Colonic mucosa (tissue), 4 donors: ENCODE measurements at regions not wholly inside any gene's neighbourhood (a gene's known extent, or its start where the extent isn't known, plus 50 kb on each side); places are given as distances from the start of the nearest gene placed in this dataset.
"Not testable (repeated sequence)": the region's sequence is repeated elsewhere in the genome, so short reads cannot be mapped to it uniquely, and the experiment has no call there.

ENCODE experiments used
- DNase-seq: peaks from one replicate; pipeline ENCODE4 v3.0.0-alpha.2; 2020
- H3K27ac ChIP-seq: fragments of 200-600 bp; one replicate; pipeline ENCODE4 v1.8.0; 2021
- H3K27me3 ChIP-seq: fragments of 200-600 bp; one replicate; pipeline ENCODE4 v1.8.0; 2021
- H3K36me3 ChIP-seq: fragments of 200-600 bp; one replicate; pipeline ENCODE4 v1.8.0; 2021
- H3K4me1 ChIP-seq: fragments of 200-600 bp; one replicate; pipeline ENCODE4 v1.8.0; 2021; ENCODE audit warnings: mild to moderate bottlenecking
- H3K4me3 ChIP-seq: fragments of 200-600 bp; one replicate; pipeline ENCODE4 v1.8.0; 2021
- H3K9ac ChIP-seq, 2 donors: one replicate each; pipeline ENCODE4 v1.7.0; 2013; ENCODE audit warnings: control low read depth in 2 of 2, low read depth in 2 of 2, low read length in 2 of 2
- H3K9me3 ChIP-seq: fragments of 200-600 bp; one replicate; pipeline ENCODE4 v1.8.0; 2021
- CTCF ChIP-seq: fragments of 200-600 bp; IDR thresholded peaks from one replicate; pipeline ENCODE4 v1.8.0; 2022; ENCODE audit warnings: antibody characterized with exemption, mild to moderate bottlenecking
- intact Hi-C: fragments of 100-400 bp; cut with DNase I; formaldehyde crosslinking; loops from one replicate; pipeline ENCODE4 v1.14.1; 2022
- donor health status: healthy.
- donor health status: DM: no; HTN: no; CAD: no.
- donor health status: DM: no; HTN: no; CAD: no.

- Histone ChIP-seq H3K4me1 (no peaks in the 10 kb centered on the region), H3K27me3 (no peaks in the 10 kb centered on the region), H3K36me3 (no peaks in the 10 kb centered on the region), H3K9ac (no peak overlapping the region), H3K9me3 (no peaks in the 10 kb centered on the region), H3K4me3 (no peak overlapping the region), H3K27ac (no peak overlapping the region)
- no peak for TF ChIP-seq CTCF
- no peak for DNase-seq
- intact Hi-C loops = no loop called here
Observed at GRCh38 chr5:144035046-144035740, 135.3 kb downstream of the YIPF5 start.

- intact Hi-C loops = no loop called here
- Histone ChIP-seq H3K9me3 (no peaks in the 10 kb centered on the region), H3K27ac (no peak overlapping the region), H3K4me3 (no peak overlapping the region), H3K36me3 (no peaks in the 10 kb centered on the region), H3K27me3 (no peaks in the 10 kb centered on the region), H3K9ac (no peak overlapping the region), H3K4me1 (no peaks in the 10 kb centered on the region)
- TF ChIP-seq CTCF = no peak
- DNase-seq = no peak
Observed at GRCh38 chr5:144036476-144036875, 134.0 kb downstream of the YIPF5 start.

DNA sequence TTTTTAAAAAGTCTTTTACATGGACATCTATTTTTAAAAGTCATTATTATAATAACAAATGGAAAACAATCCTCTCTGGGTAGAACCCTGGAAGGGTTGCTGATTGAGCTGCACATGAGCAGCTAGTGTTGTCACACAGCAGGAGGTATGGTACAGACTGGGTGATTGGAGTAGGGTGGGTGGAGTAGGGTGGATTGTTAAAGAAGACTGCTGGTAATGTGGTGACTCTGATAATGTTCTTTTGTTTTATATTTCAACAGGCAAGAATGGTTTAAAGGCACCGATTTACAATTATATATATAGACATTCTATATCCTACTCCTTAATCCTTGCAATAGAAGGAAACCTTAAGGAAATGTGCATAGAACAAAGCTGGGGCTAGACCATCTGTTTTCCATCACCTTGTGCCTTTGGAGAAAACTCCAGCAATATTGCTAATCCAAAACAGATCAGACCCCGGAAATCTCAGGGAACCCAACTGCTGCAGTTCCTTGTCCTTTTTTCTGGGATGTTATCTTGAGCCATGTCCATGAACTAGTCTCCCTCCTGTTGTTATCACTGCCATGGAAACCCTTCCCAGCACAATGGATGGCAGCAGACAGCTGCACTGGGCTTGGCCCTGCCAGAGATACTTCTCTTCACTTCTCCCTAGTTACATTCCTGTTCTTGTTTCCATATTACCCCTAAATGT is 129.7 kb downstream of the YIPF5 start:
- DNase-seq = no peak
- no peak overlapping the region for H3K4me3 ChIP-seq
- H3K4me1 ChIP-seq = no peaks in the 10 kb centered on the region
- TF ChIP-seq CTCF = no peak
- no peaks in the 10 kb centered on the region for H3K9me3 ChIP-seq
- no peaks in the 10 kb centered on the region for H3K36me3 ChIP-seq
- no peaks in the 10 kb centered on the region for H3K27me3 ChIP-seq
- no peak overlapping the region for H3K27ac ChIP-seq
- intact Hi-C loops = no loop called here
- no peak overlapping the region for H3K9ac ChIP-seq

GRCh38 chr5:144042156-144042555 is 128.3 kb downstream of the YIPF5 start:
- Histone ChIP-seq H3K9ac (no peak overlapping the region), H3K4me1 (no peaks in the 10 kb centered on the region), H3K4me3 (no peak overlapping the region), H3K27me3 (no peaks in the 10 kb centered on the region), H3K36me3 (no peaks in the 10 kb centered on the region), H3K9me3 (no peaks in the 10 kb centered on the region), H3K27ac (no peak overlapping the region)
- intact Hi-C loops = no loop called here
- DNase-seq = no peak
- no peak for TF ChIP-seq CTCF

DNA sequence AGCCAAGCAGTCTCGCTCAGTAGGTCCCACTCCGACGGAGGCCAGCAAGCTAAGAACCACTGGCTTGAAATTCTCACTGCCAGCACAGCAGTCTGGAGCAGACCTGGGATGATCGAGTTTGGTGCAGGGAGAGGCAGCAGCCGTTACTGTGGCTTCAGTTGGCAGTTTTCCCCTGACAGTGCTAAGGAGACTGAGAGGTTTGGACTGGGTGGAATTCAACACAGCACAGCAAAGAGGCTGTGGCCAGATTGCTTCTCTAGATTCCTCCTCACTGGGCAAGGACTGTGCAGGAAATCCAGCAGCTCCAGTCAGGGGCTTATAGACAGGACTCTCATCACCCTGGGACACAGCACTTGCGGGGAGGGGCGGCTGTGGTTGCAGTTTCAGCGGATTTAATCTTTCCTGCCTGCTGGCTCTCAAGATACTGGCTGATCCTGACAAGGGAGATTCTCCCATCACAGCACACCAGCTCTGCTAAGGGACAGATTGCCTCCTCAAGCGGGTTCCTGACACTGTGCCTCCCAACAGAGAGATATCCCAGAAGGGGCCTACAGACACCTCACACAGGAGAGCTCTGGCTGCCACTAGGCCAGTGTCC is 122.1 kb downstream of the YIPF5 start:
- Histone ChIP-seq H3K4me1 (no peaks in the 10 kb centered on the region), H3K9me3 (no peaks in the 10 kb centered on the region), H3K9ac (no peak overlapping the region), H3K27me3 (no peaks in the 10 kb centered on the region), H3K27ac (no peak overlapping the region), H3K36me3 (no peaks in the 10 kb centered on the region), H3K4me3 (no peak overlapping the region)
- intact Hi-C loops = no loop called here
- no peak for DNase-seq
- no peak for TF ChIP-seq CTCF

DNA sequence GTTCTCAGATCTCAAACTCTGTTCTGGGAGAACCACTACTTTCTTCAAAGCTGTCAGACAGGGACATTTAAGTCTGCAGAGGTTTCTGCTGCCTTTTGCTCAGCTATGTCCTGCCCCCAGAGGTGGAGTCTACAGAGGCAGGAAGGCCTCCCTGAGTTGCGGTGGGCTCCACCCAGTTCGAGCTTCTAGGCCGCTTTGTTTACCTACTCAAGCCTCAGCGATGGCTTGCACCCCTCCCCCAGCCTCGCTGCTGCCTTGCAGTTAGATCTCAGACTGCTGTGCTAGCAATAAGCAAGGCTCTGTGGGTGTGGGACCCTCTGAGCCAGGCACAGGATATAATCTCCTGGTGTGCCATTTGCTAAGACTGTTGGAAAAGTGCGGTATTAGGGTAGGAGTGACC is 115.1 kb downstream of the YIPF5 start:
- H3K4me1 ChIP-seq, H3K27ac ChIP-seq, H3K27me3 ChIP-seq, H3K36me3 ChIP-seq, H3K4me3 ChIP-seq, H3K9me3 ChIP-seq, intact Hi-C loops, DNase-seq, H3K9ac ChIP-seq: not testable (repeated sequence)

GRCh38 chr5:144060091-144060490 is 110.4 kb downstream of the YIPF5 start:
- H3K4me1 ChIP-seq, H3K9me3 ChIP-seq, H3K27me3 ChIP-seq, H3K27ac ChIP-seq, H3K36me3 ChIP-seq, H3K9ac ChIP-seq, H3K4me3 ChIP-seq, DNase-seq, intact Hi-C loops: not testable (repeated sequence)
